ENCODE measurements at regions not wholly inside any gene's neighbourhood (a gene's known extent, or its start where the extent isn't known, plus 50 kb on each side); places are given as distances from the start of the nearest gene placed in this dataset.
"Not testable (repeated sequence)": the region's sequence is repeated elsewhere in the genome, so short reads cannot be mapped to it uniquely, and the experiment has no call there.

- no peak for DNase-seq (ENCODE audit: low read depth)
These were observed 164.4 kb upstream of the KCNG1 start for GRCh38 chr20:51187261-51187660.

GRCh38 chr20:51185861-51186260, 163.0 kb upstream of the KCNG1 start:
- no peak for DNase-seq (ENCODE audit: low read depth)

GRCh38 chr20:51185277-51185676, 162.4 kb upstream of the KCNG1 start:
- DNase-seq (ENCODE audit: low read depth) = no peak

GRCh38 chr20:51184289-51184688, 161.4 kb upstream of the KCNG1 start:
- no peak for DNase-seq (ENCODE audit: low read depth)

- DNase-seq (ENCODE audit: low read depth) = no peak
These were observed 160.5 kb upstream of the KCNG1 start for GRCh38 chr20:51183451-51183850.

- DNase-seq (ENCODE audit: low read depth) = no peak
These were observed 159.7 kb upstream of the KCNG1 start for GRCh38 chr20:51182571-51182970.

- DNase-seq (ENCODE audit: low read depth) = no peak
These were observed 155.2 kb upstream of the KCNG1 start for GRCh38 chr20:51178153-51178552.

GRCh38 chr20:51176876-51177275, 154.0 kb upstream of the KCNG1 start:
- DNase-seq (ENCODE audit: low read depth) = no peak

- DNase-seq (ENCODE audit: low read depth) = no peak
These were observed 153.5 kb upstream of the KCNG1 start for GRCh38 chr20:51176446-51176845.

GRCh38 chr20:51175724-51176123, 152.8 kb upstream of the KCNG1 start:
- DNase-seq (ENCODE audit: low read depth) = no peak

- no peak for DNase-seq (ENCODE audit: low read depth)
These were observed 152.2 kb upstream of the KCNG1 start for GRCh38 chr20:51175156-51175555.

GRCh38 chr20:51174536-51174935, 151.6 kb upstream of the KCNG1 start:
- no peak for DNase-seq (ENCODE audit: low read depth)

- no peak for DNase-seq (ENCODE audit: low read depth)
These were observed 149.9 kb upstream of the KCNG1 start for GRCh38 chr20:51172558-51173428.

- no peak for DNase-seq (ENCODE audit: low read depth)
These were observed 148.2 kb upstream of the KCNG1 start for GRCh38 chr20:51171141-51171540.

- no peak for DNase-seq (ENCODE audit: low read depth)
These were observed 146.9 kb upstream of the KCNG1 start for GRCh38 chr20:51169813-51170212.

GRCh38 chr20:51167911-51168310, 145.0 kb upstream of the KCNG1 start:
- not testable (repeated sequence) for DNase-seq (ENCODE audit: low read depth)

- no peak for DNase-seq (ENCODE audit: low read depth)
These were observed 143.6 kb upstream of the KCNG1 start for GRCh38 chr20:51166489-51166888.

- DNase-seq (ENCODE audit: low read depth) = no peak
These were observed 142.2 kb upstream of the KCNG1 start for GRCh38 chr20:51165131-51165530.

- DNase-seq (ENCODE audit: low read depth) = no peak
These were observed 141.8 kb upstream of the KCNG1 start for GRCh38 chr20:51164731-51165130.

GRCh38 chr20:51163996-51164600, 141.2 kb upstream of the KCNG1 start:
- no peak for DNase-seq (ENCODE audit: low read depth)

GRCh38 chr20:51162015-51162414, 139.1 kb upstream of the KCNG1 start:
- DNase-seq (ENCODE audit: low read depth) = no peak

- no peak for DNase-seq (ENCODE audit: low read depth)
These were observed 137.9 kb upstream of the KCNG1 start for GRCh38 chr20:51160821-51161220.

GRCh38 chr20:51159981-51160380, 137.1 kb upstream of the KCNG1 start:
- DNase-seq (ENCODE audit: low read depth) = no peak

GRCh38 chr20:51159303-51159702, 136.4 kb upstream of the KCNG1 start:
- no peak for DNase-seq (ENCODE audit: low read depth)

Measured in activated T-cell treated with anti-CD3 and anti-CD28 coated beads for 48 hours (primary cell).